GM12878 (cell line): ENCODE measurements at regions not wholly inside any gene's neighbourhood (a gene's known extent, or its start where the extent isn't known, plus 50 kb on each side); places are given as distances from the start of the nearest gene placed in this dataset.

Experiments used
- CBX5 ChIP-seq: sonication (generic); IDR thresholded peaks from 2 replicates; pipeline ENCODE4 v1.6.1; 2016; ENCODE audit warnings: low read depth, moderate library complexity, mild to moderate bottlenecking, inconsistent platforms
- CEBPB ChIP-seq, 2 experiments: fragments of 150-350 bp in 1 of 2; IDR thresholded peaks; 2 replicates each; pipeline ENCODE4 v1.6.1; 2012 to 2014; ENCODE audit warnings: low read depth in 2 of 2, low read length in 2 of 2, borderline replicate concordance in 1 of 2, inconsistent platforms in 1 of 2

- TF ChIP-seq CEBPB (IDR thresholded peaks at IDR 0.05; ENCODE audit: borderline replicate concordance in 1 of 2, low read depth in 2 of 2, low read length in 2 of 2) (no peak), CBX5 (no peak)
These were observed 247.0 kb downstream of the PHLDA1 start for GRCh38 chr12:75784591-75784990.
